Lower leg skin (tissue), 3 donors: ENCODE measurements at regions not wholly inside any gene's neighbourhood (a gene's known extent, or its start where the extent isn't known, plus 50 kb on each side); places are given as distances from the start of the nearest gene placed in this dataset.

Experiments
- POLR2A ChIP-seq, 2 donors: fragments of 450-650 bp; IDR thresholded peaks; one replicate each; pipeline ENCODE4 v1.6.1; 2016 to 2017; ENCODE audit warnings: antibody characterized with exemption in 2 of 2, mild to moderate bottlenecking in 1 of 2, moderate library complexity in 1 of 2
- TF ChIP-seq, protein P1 (sequence below), 3 donors: fragments of 450-650 bp; IDR thresholded peaks; one replicate each; pipeline ENCODE4 v1.5.1; 2016; ENCODE audit warnings: antibody characterized with exemption in 3 of 3, mild to moderate bottlenecking in 3 of 3, moderate library complexity in 2 of 3

DNA sequence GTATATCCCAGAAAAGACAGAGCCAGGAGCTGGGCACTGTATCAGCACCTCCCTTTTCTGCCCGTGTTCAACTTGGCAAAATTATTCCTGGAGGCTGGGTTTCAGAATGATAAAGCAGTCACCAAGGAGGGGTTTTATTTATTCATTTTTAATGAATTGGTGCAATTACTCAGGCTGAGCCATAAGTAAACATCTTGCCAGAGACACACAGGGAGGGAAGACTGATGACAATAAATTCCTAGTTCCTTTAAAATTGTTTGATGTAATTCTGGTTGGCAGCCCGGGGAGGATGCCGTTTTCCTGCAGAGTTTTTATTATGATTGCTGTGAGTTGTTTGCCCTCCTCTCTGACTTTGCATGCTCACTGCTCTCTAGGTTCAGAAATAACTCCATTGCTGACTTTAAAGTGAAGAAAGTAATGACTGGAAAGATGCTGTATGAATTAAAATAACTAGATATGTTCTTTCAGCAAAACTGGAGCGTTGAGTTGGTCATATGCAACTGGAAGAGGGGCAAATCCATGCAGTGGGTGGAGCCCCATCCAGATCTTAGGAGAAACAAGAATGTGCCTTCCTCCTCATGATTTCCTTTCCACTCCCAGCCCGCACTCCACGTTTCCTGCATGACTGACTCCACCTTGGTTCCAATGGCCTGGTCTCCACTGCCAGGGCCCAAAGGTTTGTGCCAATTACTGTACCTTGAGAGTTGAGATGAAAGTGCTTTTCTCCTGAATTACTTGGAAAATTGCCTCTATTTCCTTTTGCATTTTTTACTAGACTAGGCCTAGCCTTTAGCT lies 182.1 kb downstream of the RFC3 start:
- TF ChIP-seq, protein P1, sequence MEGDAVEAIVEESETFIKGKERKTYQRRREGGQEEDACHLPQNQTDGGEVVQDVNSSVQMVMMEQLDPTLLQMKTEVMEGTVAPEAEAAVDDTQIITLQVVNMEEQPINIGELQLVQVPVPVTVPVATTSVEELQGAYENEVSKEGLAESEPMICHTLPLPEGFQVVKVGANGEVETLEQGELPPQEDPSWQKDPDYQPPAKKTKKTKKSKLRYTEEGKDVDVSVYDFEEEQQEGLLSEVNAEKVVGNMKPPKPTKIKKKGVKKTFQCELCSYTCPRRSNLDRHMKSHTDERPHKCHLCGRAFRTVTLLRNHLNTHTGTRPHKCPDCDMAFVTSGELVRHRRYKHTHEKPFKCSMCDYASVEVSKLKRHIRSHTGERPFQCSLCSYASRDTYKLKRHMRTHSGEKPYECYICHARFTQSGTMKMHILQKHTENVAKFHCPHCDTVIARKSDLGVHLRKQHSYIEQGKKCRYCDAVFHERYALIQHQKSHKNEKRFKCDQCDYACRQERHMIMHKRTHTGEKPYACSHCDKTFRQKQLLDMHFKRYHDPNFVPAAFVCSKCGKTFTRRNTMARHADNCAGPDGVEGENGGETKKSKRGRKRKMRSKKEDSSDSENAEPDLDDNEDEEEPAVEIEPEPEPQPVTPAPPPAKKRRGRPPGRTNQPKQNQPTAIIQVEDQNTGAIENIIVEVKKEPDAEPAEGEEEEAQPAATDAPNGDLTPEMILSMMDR (IDR thresholded peaks at IDR 0.05): no peak
- no peak for TF ChIP-seq POLR2A (IDR thresholded peaks at IDR 0.05)
